Osteoblast (primary cell): ENCODE measurements at regions not wholly inside any gene's neighbourhood (a gene's known extent, or its start where the extent isn't known, plus 50 kb on each side); places are given as distances from the start of the nearest gene placed in this dataset.

ENCODE experiments used
- DNase-seq: peaks from one replicate; pipeline ENCODE4 v3.0.0; 2011; ENCODE audit warnings: low spot score, mixed read lengths; ENCODE audit not compliant: insufficient read length; ENCODE audit errors: missing footprints
- H2AFZ ChIP-seq: 2 replicates; pipeline ENCODE4 v1.6.0; 2011; ENCODE audit warnings: mild to moderate bottlenecking, low read length
- H3K27ac ChIP-seq: 2 replicates; pipeline ENCODE4 v1.5.1; 2011; ENCODE audit warnings: mild to moderate bottlenecking, low read depth, low read length, moderate library complexity
- H3K27me3 ChIP-seq: 2 replicates; pipeline ENCODE4 v1.6.0; 2012; ENCODE audit warnings: mild to moderate bottlenecking, control low read depth, inconsistent platforms, low read length, moderate library complexity; ENCODE audit not compliant: insufficient read depth
- H3K36me3 ChIP-seq: 2 replicates; pipeline ENCODE4 v1.5.1; 2011; ENCODE audit warnings: mild to moderate bottlenecking, low read length, control low read depth, moderate library complexity; ENCODE audit not compliant: insufficient read depth
- H3K4me1 ChIP-seq: 2 replicates; pipeline ENCODE4 v1.5.1; 2011; ENCODE audit warnings: mild to moderate bottlenecking, low read length, control low read depth, moderate library complexity; ENCODE audit not compliant: insufficient read depth
- H3K4me2 ChIP-seq: 2 replicates; pipeline ENCODE4 v1.6.0; 2011; ENCODE audit warnings: mild to moderate bottlenecking, low read length; ENCODE audit not compliant: insufficient read depth
- H3K4me3 ChIP-seq: fragments of 200-600 bp; sonication (generic); 3 replicates; pipeline ENCODE4 v1.5.1; 2012; ENCODE audit warnings: mild to moderate bottlenecking, low read length, inconsistent platforms; ENCODE audit not compliant: insufficient read depth
- H3K79me2 ChIP-seq: 2 replicates; pipeline ENCODE4 v1.6.0; 2012; ENCODE audit warnings: mild to moderate bottlenecking, low read length, control low read depth, inconsistent platforms; ENCODE audit not compliant: insufficient read depth
- H3K9me3 ChIP-seq: 2 replicates; pipeline ENCODE4 v1.5.1; 2011; ENCODE audit warnings: low read depth, low read length, control low read depth
- H4K20me1 ChIP-seq: 2 replicates; pipeline ENCODE4 v1.6.0; 2012; ENCODE audit warnings: mild to moderate bottlenecking, low read length, control low read depth; ENCODE audit not compliant: insufficient read depth
- CTCF ChIP-seq: IDR thresholded peaks from 2 replicates; pipeline ENCODE4 v1.5.1; 2011; ENCODE audit warnings: mild to moderate bottlenecking, low read depth, low read length, moderate library complexity; ENCODE audit errors: extremely low read depth

- H3K79me2 ChIP-seq: no peaks in the 10 kb centered on the region
- DNase-seq: no peak
- H3K27me3 ChIP-seq: no peaks in the 10 kb centered on the region
- no peaks in the 10 kb centered on the region for H4K20me1 ChIP-seq
- H2AFZ ChIP-seq: no peak overlapping the region
- TF ChIP-seq CTCF: no peak
- no peak overlapping the region for H3K27ac ChIP-seq
- H3K4me1 ChIP-seq: peaks cover 10% of the 10 kb centered on the region
- no peak overlapping the region for H3K4me2 ChIP-seq
- no peak overlapping the region for H3K4me3 ChIP-seq
- no peaks in the 10 kb centered on the region for H3K36me3 ChIP-seq
- no peaks in the 10 kb centered on the region for H3K9me3 ChIP-seq
These were observed 713.2 kb upstream of the CCDC179 start for GRCh38 chr11:23573429-23573828.

- Histone ChIP-seq H4K20me1 (no peaks in the 10 kb centered on the region), H3K4me2 (no peak overlapping the region), H2AFZ (no peak overlapping the region), H3K27ac (no peak overlapping the region), H3K79me2 (no peaks in the 10 kb centered on the region), H3K9me3 (no peaks in the 10 kb centered on the region), H3K27me3 (no peaks in the 10 kb centered on the region), H3K4me3 (no peak overlapping the region), H3K36me3 (no peaks in the 10 kb centered on the region), H3K4me1 (peaks cover 10% of the 10 kb centered on the region)
- no peak for DNase-seq
- TF ChIP-seq CTCF: no peak
These were observed 713.9 kb upstream of the CCDC179 start for GRCh38 chr11:23574149-23574548.

- no peak for DNase-seq
- H2AFZ ChIP-seq: no peak overlapping the region
- no peak overlapping the region for H3K27ac ChIP-seq
- no peak for TF ChIP-seq CTCF
- no peak overlapping the region for H3K4me2 ChIP-seq
- H3K4me1 ChIP-seq: no peaks in the 10 kb centered on the region
- no peaks in the 10 kb centered on the region for H3K79me2 ChIP-seq
- no peaks in the 10 kb centered on the region for H3K36me3 ChIP-seq
- H4K20me1 ChIP-seq: no peaks in the 10 kb centered on the region
- H3K4me3 ChIP-seq: no peak overlapping the region
- H3K9me3 ChIP-seq: no peaks in the 10 kb centered on the region
- H3K27me3 ChIP-seq: no peaks in the 10 kb centered on the region
These were observed 717.0 kb upstream of the CCDC179 start for GRCh38 chr11:23577296-23577695.

GRCh38 chr11:23585416-23586104 is 725.3 kb upstream of the CCDC179 start:
- no peak for TF ChIP-seq CTCF
- Histone ChIP-seq H3K4me1 (no peaks in the 10 kb centered on the region), H3K4me2 (no peak overlapping the region), H3K4me3 (no peak overlapping the region), H3K9me3 (no peaks in the 10 kb centered on the region), H3K27ac (no peak overlapping the region), H2AFZ (no peak overlapping the region), H3K36me3 (no peaks in the 10 kb centered on the region), H3K27me3 (no peaks in the 10 kb centered on the region), H3K79me2 (no peaks in the 10 kb centered on the region), H4K20me1 (no peaks in the 10 kb centered on the region)
- no peak for DNase-seq
